ENCODE measurements at regions not wholly inside any gene's neighbourhood (a gene's known extent, or its start where the extent isn't known, plus 50 kb on each side); places are given as distances from the start of the nearest gene placed in this dataset.

GRCh38 chr9:82091610-82092009 is 103.0 kb downstream of the SPATA31D1 start:
- TF ChIP-seq CTCF (IDR thresholded peaks at IDR 0.05) (no peak), POLR2A (IDR thresholded peaks at IDR 0.05) (no peak), POLR2AphosphoS5 (IDR thresholded peaks at IDR 0.05) (no peak), EP300 (IDR thresholded peaks at IDR 0.05; ENCODE audit: low read depth) (no peak)

Data from transverse colon (tissue), 4 donors.